Right lobe of liver (tissue), 6 donors: ENCODE measurements at regions not wholly inside any gene's neighbourhood (a gene's known extent, or its start where the extent isn't known, plus 50 kb on each side); places are given as distances from the start of the nearest gene placed in this dataset.

Source experiments
- ATAC-seq, 4 donors: fragments of 200-7000 bp; cut with Tn5 transposase; one replicate each; pipeline ENCODE4 v1.9.1; 2020; ENCODE audit warnings: mild to moderate bottlenecking in 4 of 4, moderate library complexity in 4 of 4
- DNase-seq, 3 donors: peaks; one replicate each; pipeline ENCODE4 v3.0.0-alpha.2; 2020
- H3K27ac ChIP-seq, 3 donors: fragments of 200-600 bp; one replicate each; pipeline ENCODE4 v1.8.0; 2022
- H3K27me3 ChIP-seq, 2 donors: fragments of 200-600 bp; one replicate each; pipeline ENCODE4 v1.8.0; 2022
- H3K36me3 ChIP-seq, 4 donors: fragments of 200-600 bp; sonication (generic) in 1 of 4; one replicate each; pipeline versions ENCODE4 v1.5.1 to v1.8.0; 2017 to 2022; ENCODE audit warnings: control low read depth in 1 of 4
- H3K4me1 ChIP-seq, 4 donors: fragments of 200-600 bp; sonication (generic) in 1 of 4; one replicate each; pipeline versions ENCODE4 v1.5.1 to v1.8.0; 2017 to 2022; ENCODE audit warnings: control low read depth in 1 of 4
- H3K4me3 ChIP-seq, 3 donors: fragments of 200-600 bp; one replicate each; pipeline ENCODE4 v1.8.0; 2022
- H3K9me3 ChIP-seq, 4 donors: fragments of 200-600 bp; sonication (generic) in 1 of 4; one replicate each; pipeline versions ENCODE4 v1.5.1 to v1.8.0; 2017 to 2022; ENCODE audit warnings: control low read depth in 1 of 4
- POLR2A ChIP-seq: fragments of 450-650 bp; IDR thresholded peaks from one replicate; pipeline ENCODE4 v1.6.1; 2017; ENCODE audit warnings: antibody characterized with exemption, mild to moderate bottlenecking
- WGBS: methylation state at CpG from one replicate; pipeline ENCODE4 v1.1.6; 2018; ENCODE audit warnings: low coverage, low lambda C conversion rate; ENCODE audit not compliant: insufficient coverage; ENCODE audit errors: missing lambda C conversion rate; 5-methylcytosine and 5-hydroxymethylcytosine counted together
- intact Hi-C, 2 donors: fragments of 100-400 bp; cut with DNase I; formaldehyde crosslinking; loops; one replicate each; pipeline versions ENCODE4 v1.11.2 to v1.14.1; 2022
- TF ChIP-seq, protein P1 (sequence below), 4 donors: fragments of 200-600 bp in 3 of 4; fragments of 450-650 bp in 1 of 4; IDR thresholded peaks; one replicate each; pipeline versions ENCODE4 v1.5.1 to v1.8.0; 2016 to 2022; ENCODE audit warnings: antibody characterized with exemption in 4 of 4, mild to moderate bottlenecking in 2 of 4
- donor health status: DM: no; HTN: yes; CAD: no.
- donor health status: DM: no; HTN: no; CAD: no.
- donor health status: DM: no; HTN: no; CAD: no.
- donor health status: DM: no; HTN: yes; CAD: no.
- donor health status: DM: no; HTN: yes; CAD: no.

DNA sequence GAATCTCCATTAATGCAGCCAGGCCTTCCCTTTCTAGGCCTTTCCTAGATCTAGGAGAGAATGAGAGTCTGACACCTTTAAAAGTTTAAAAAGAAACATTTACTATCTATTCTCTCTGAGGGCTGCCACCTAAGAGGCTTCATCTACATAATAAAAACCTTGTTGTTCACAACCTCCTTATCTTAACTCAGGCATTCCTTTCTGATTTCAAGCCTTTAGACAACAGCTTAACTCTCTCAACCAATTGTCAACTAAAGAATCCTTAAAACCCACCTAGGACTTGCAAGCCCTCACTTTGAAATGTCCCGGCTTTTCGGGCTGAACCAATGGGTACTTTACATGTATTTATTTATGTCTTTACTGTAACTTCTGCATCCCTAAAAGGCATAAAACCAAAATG, 64.3 kb upstream of the RET start:
- ATAC-seq = no peak

DNA sequence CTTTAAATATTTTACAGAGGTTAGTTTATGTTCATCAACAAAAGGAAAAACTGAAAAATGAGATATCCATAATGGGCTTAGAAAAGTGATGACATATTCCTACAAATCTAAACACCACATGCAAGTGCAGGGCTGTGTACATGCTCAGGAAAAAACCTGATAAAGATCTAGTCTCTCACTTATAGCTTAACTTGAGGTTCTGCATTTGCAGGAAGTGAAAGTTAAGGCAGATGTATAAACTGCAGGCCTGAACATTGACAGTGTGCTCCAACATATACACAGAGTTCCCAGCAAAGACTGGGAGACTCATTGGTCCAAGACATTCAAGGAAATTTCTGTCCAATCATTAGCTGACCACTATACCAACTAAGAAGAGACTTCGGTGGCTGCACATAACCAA, 63.8 kb upstream of the RET start:
- Histone ChIP-seq H3K27me3 (no peaks in the 10 kb centered on the region), H3K27ac (no peak overlapping the region), H3K9me3 (no peaks in the 10 kb centered on the region), H3K4me3 (no peak overlapping the region), H3K36me3 (no peaks in the 10 kb centered on the region), H3K4me1 (no peaks in the 10 kb centered on the region)
- 69% methylated on average over 1 of the region's 1 CpG for WGBS
- DNase-seq (no peak), ATAC-seq (no peak)
- TF ChIP-seq POLR2A = no peak
- TF ChIP-seq, protein P1, sequence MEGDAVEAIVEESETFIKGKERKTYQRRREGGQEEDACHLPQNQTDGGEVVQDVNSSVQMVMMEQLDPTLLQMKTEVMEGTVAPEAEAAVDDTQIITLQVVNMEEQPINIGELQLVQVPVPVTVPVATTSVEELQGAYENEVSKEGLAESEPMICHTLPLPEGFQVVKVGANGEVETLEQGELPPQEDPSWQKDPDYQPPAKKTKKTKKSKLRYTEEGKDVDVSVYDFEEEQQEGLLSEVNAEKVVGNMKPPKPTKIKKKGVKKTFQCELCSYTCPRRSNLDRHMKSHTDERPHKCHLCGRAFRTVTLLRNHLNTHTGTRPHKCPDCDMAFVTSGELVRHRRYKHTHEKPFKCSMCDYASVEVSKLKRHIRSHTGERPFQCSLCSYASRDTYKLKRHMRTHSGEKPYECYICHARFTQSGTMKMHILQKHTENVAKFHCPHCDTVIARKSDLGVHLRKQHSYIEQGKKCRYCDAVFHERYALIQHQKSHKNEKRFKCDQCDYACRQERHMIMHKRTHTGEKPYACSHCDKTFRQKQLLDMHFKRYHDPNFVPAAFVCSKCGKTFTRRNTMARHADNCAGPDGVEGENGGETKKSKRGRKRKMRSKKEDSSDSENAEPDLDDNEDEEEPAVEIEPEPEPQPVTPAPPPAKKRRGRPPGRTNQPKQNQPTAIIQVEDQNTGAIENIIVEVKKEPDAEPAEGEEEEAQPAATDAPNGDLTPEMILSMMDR (IDR thresholded peaks at IDR 0.05) = no peak
- intact Hi-C loops = no loop called here

More for the DNA sequence above, 64.3 kb upstream of the RET start:
- Histone ChIP-seq H3K36me3 (no peaks in the 10 kb centered on the region), H3K9me3 (no peaks in the 10 kb centered on the region), H3K4me3 (no peak overlapping the region), H3K27ac (no peak overlapping the region), H3K27me3 (no peaks in the 10 kb centered on the region), H3K4me1 (no peaks in the 10 kb centered on the region)
- intact Hi-C loops = no loop called here
- TF ChIP-seq POLR2A = no peak
- TF ChIP-seq, protein P1 (IDR thresholded peaks at IDR 0.05) = no peak
- WGBS = 71% methylated on average over 2 of the region's 2 CpGs
- no peak for DNase-seq

DNA sequence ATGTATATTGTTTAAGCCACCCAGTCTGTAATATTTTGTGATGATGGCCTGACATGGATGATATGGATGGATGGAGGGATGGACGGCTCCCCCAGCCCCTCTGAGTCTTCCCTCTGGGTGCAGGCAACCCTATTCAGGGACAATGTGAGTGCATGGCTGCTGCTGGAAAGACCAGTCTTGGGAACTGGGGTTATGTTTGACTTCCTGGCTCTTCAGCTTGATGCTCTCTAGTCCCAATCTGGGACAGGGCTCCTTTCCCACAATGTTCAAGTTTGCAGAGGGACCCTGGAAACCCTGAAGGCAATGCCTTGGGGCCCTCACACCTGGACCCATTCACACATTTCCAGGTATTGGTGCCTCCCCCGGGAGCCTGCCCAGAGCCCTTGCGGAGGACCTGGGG, 52.3 kb upstream of the RET start:
- Histone ChIP-seq H3K36me3 (no peaks in the 10 kb centered on the region), H3K9me3 (no peaks in the 10 kb centered on the region), H3K4me1 (peaks cover 0 to 6% (median 0%) of the 10 kb centered on the region in 4 donors), H3K27me3 (no peaks in the 10 kb centered on the region), H3K4me3 (no peak overlapping the region), H3K27ac (no peak overlapping the region)
- intact Hi-C loops = no loop called here
- no peak for DNase-seq
- ATAC-seq = no peak
- WGBS = no CpG with 5 or more reads among the region's 3 CpGs
- no peak for TF ChIP-seq POLR2A
- TF ChIP-seq, protein P1 (IDR thresholded peaks at IDR 0.05) = no peak

DNA sequence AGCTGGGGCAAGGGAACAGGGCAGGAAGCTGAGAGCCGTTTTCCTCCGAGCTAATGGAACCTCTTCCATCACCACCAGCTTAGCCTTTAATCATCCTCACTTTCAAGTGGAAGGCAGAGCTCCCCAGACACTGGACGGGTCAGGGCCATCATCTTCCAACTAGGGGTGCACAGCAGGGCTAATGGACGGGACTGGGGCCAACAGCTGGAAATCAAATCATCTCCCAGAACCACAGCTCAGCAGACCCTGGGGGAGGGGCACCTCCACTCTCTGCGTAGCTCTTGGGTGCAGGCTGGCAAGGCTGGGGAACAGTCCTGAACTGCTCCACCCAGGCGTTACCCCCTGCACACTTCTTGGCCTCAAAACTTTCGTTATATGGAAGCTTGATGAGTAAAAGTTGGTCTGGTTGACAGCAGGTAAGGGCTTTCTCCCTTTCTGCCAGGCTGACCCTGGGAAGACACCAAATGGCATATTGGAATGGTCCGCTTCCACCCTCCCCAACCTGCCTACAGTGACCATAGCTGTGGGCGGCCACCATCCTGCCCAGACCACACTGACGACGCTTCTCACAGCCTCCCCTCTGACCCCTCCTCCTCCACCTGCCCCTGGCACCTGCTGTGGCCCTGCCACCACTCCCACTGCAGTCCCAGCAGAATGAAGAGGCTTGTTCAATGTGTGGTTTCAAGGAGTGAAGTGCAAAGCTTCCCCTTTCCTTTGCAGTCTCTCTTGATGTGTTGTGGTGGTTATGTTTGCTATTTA, 51.7 kb upstream of the RET start:
- Histone ChIP-seq H3K4me3 (no peak overlapping the region), H3K27me3 (no peaks in the 10 kb centered on the region), H3K27ac (no peak overlapping the region), H3K9me3 (no peaks in the 10 kb centered on the region), H3K36me3 (no peaks in the 10 kb centered on the region), H3K4me1 (peaks cover 0 to 6% (median 0%) of the 10 kb centered on the region in 4 donors)
- intact Hi-C loops = no loop called here
- WGBS = 51% methylated on average over 4 of the region's 11 CpGs
- TF ChIP-seq POLR2A = no peak
- TF ChIP-seq, protein P1 (IDR thresholded peaks at IDR 0.05) = no peak
- DNase-seq (no peak), ATAC-seq (no peak)
